Adrenal gland (tissue), 5 donors: ENCODE measurements at regions not wholly inside any gene's neighbourhood (a gene's known extent, or its start where the extent isn't known, plus 50 kb on each side); places are given as distances from the start of the nearest gene placed in this dataset.

ENCODE experiments used
- POLR2A ChIP-seq, 2 donors: fragments of 450-650 bp; IDR thresholded peaks; one replicate each; pipeline ENCODE4 v1.6.1; 2017; ENCODE audit warnings: antibody characterized with exemption in 2 of 2, mild to moderate bottlenecking in 2 of 2, moderate library complexity in 1 of 2
- TF ChIP-seq, protein P1 (sequence below), 6 experiments: fragments of 450-650 bp in 4 of 6; fragments of 200-600 bp in 2 of 6; sonication (generic) in 1 of 6; IDR thresholded peaks; 1 replicate in 5 of 6; 2 replicates in 1 of 6; pipeline versions ENCODE4 v1.5.1 to v1.8.0; 2016 to 2021; ENCODE audit warnings: antibody characterized with exemption in 6 of 6, mild to moderate bottlenecking in 2 of 6, moderate library complexity in 1 of 6
- donor health status: DM: no; HTN: no; CAD: no.

DNA sequence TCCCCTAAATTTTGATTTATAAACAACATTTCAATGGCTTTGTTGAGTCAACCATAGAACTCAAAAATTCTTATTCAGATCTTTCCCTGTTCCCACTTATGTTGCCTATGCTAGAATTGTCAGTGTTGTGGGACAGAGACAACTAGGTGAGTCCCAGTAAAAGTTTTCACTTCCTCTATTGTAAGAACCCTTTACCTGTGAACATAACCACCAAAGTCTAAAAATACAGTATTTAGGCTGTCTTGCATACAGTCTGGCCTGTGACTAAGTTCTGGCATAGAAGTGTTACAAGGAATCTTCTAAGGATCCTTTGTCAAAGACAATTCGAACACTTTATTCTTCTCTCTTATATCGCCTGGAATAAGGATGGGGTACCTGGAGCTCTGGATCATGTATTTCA is 1047.9 kb upstream of the NCAM2 start:
- TF ChIP-seq, protein P1, sequence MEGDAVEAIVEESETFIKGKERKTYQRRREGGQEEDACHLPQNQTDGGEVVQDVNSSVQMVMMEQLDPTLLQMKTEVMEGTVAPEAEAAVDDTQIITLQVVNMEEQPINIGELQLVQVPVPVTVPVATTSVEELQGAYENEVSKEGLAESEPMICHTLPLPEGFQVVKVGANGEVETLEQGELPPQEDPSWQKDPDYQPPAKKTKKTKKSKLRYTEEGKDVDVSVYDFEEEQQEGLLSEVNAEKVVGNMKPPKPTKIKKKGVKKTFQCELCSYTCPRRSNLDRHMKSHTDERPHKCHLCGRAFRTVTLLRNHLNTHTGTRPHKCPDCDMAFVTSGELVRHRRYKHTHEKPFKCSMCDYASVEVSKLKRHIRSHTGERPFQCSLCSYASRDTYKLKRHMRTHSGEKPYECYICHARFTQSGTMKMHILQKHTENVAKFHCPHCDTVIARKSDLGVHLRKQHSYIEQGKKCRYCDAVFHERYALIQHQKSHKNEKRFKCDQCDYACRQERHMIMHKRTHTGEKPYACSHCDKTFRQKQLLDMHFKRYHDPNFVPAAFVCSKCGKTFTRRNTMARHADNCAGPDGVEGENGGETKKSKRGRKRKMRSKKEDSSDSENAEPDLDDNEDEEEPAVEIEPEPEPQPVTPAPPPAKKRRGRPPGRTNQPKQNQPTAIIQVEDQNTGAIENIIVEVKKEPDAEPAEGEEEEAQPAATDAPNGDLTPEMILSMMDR (IDR thresholded peaks at IDR 0.05), result no peak
- no peak for TF ChIP-seq POLR2A (IDR thresholded peaks at IDR 0.05)
